GM21526 (cell line): ENCODE measurements at regions not wholly inside any gene's neighbourhood (a gene's known extent, or its start where the extent isn't known, plus 50 kb on each side); places are given as distances from the start of the nearest gene placed in this dataset.
"Not testable (repeated sequence)": the region's sequence is repeated elsewhere in the genome, so short reads cannot be mapped to it uniquely, and the experiment has no call there.

ENCODE experiments used
- ATAC-seq: cut with Tn5 transposase; IDR thresholded peaks from one replicate; pipeline ENCODE4 v1.9.1; 2021; ENCODE audit warnings: moderate library complexity; ENCODE audit not compliant: unreplicated experiment, low FRiP score

- no peak for ATAC-seq
These were observed 460.8 kb upstream of the CFAP20DC start for GRCh38 chr3:59510576-59510975.

DNA sequence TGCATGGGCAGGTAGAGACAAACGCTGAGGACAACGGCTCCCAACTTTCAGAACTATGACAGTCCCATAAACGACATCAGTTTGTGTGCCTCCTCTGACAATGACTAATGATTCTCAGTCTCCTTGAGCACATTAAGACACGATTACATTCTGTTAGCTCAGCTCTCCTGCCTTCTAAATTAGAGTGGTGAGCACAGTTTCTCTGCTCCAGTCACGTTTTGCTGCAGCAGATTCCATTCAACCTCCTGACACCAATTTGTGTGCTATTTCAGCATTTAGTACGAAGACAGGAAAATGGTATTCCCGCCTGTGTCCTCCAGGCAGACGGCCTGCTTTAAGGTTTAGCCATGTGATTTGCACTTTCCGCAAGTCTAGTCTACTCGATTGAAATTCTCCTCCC is 458.4 kb upstream of the CFAP20DC start:
- no peak for ATAC-seq

GRCh38 chr3:59506191-59506590 is 456.4 kb upstream of the CFAP20DC start:
- no peak for ATAC-seq

DNA sequence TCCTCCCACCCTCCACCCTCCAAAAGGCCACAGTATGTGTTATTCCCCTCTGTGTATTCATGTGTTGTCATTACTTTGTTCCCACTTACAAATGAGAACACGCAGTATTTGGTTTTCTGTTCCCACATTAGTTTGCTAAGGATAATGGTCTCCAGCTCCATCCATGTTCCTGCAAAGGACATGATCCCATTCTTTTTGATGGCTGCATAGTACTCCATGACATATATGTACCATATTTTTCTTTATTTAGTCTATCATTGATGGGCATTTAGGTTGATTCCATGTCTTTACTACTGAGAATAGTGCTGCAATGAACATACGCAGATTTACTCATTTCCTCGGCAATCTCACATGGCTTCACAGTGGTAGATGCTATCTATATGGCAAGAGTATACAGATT is 453.6 kb upstream of the CFAP20DC start:
- no peak for ATAC-seq

- no peak for ATAC-seq
These were observed 453.0 kb upstream of the CFAP20DC start for GRCh38 chr3:59502806-59503205.

- ATAC-seq: no peak
These were observed 450.1 kb upstream of the CFAP20DC start for GRCh38 chr3:59499954-59500353.

DNA sequence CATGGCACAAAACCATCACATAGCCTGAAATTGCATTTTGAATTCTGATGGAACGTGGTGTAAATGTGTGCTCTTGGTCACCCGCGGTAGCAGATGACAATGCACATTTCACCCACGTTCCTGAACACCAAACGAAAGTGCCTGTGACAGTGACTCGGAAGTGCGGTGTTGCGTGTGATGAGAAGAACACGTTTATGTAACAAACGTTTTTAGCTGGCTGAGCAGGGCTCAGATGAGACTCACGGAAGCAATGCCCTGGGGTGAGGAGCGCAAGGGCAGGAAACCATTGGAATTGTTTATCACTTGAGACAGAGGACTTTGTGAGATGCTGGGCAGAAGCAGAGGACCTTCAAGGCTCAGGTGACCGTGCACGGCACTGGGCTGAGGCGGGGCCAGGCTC is 449.2 kb upstream of the CFAP20DC start:
- no peak for ATAC-seq

- no peak for ATAC-seq
These were observed 446.4 kb upstream of the CFAP20DC start for GRCh38 chr3:59496250-59496649.

GRCh38 chr3:59494969-59495368 is 445.1 kb upstream of the CFAP20DC start:
- ATAC-seq: not testable (repeated sequence)

DNA sequence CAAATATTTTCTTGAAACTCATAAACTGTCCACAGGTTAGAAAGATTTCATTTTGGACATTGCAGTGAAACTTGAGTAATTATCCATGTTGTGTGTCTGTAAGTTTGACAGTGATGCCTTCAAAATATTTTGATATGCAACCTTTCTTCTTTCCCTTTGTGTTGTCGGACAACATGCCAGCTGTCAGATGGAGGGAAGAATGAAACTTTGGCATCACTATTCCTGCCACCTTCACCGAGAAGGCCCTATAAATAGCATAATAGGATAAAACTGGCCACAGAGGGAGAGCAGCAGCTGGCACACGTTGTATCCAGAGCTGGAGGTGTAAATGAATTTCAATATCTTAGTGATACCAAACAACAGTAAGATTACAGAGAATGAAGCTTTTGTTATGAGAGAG is 436.7 kb upstream of the CFAP20DC start:
- ATAC-seq: no peak

GRCh38 chr3:59483191-59483590 is 433.4 kb upstream of the CFAP20DC start:
- no peak for ATAC-seq

DNA sequence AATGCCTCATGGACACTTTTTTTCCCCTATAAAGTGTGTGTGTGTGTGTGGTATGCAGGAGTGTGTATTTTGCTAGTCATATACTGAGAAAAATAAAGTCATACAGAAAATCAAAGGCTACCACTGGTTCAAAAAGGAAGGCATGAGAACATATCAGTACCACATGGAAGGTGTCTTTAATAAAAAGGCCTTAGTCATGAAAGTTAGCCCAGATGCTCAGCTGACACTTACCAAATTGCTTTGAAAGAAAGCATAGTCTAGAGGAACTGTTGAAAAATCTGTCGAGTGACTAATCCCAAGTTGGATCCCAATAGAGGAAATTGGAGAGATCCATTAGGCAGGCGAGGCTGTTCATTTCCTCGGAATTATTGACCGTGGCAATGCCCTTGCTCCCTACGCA is 432.9 kb upstream of the CFAP20DC start:
- no peak for ATAC-seq

DNA sequence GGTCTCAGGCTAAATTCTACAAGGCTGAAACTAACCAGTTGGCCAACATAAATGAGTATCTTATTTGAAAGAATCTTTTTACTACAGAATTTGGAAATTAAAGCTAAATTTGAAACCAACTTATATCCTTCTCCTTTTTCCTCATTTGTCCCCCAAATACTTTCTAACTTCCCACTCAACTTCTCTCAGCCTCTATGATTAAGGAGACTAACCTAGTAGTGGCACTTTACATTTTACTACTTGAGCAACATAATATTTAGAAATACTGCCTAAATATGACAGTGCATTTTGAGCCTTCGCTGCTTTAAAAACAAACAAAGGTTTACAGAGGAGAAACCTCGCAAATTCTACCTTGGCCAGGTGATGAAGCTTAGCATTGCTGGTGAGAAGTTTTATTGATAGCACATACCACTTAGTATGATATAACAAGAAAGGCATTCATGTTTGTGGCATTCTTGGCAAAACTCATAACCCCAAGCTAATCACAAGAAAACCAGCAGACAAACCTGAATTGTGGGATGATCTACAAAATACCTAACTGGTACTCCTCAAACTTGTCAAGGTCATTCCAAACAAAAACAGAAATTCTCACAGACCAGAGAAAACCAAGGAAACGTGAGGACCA is 432.1 kb upstream of the CFAP20DC start:
- ATAC-seq: no peak

- no peak for ATAC-seq
These were observed 430.7 kb upstream of the CFAP20DC start for GRCh38 chr3:59480486-59480995.

DNA sequence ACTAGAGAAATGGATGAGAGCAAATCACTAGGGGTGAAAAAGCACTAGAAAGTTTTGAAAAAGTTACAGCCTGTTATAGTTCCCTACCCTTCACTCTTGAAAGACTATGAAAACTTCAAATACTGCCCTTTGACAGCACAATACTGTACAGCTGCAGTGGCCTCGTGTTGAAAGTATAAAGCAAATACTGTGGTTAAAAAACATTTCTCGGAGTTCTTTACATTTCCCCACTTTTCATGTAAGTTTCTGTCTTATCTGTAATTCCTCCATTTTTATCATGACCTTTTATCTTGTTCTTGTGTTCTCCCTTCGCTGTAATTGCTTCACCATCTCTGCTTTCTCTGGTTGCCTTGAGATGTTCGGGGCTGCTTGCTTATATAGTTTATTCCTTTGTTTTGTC is 423.8 kb upstream of the CFAP20DC start:
- no peak for ATAC-seq

DNA sequence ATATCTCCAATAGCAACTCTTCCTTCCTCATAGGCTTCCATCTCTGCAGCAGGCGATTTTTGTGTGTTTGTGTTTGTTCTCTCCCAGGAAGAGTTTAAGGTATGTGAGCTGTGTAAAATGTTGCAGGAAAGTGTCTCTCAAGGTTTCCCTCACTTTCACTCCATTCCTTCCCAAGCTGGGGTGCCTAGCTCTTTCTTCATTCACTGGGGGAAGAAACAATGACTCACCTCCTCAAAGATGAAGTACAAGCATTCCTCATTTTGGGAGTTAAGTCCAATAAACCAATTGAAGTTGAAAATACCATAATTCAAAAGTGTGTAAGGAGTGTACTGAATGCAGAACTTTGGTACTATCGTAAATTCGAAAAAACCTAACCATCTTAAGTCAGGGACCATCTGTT is 422.7 kb upstream of the CFAP20DC start:
- ATAC-seq: no peak

DNA sequence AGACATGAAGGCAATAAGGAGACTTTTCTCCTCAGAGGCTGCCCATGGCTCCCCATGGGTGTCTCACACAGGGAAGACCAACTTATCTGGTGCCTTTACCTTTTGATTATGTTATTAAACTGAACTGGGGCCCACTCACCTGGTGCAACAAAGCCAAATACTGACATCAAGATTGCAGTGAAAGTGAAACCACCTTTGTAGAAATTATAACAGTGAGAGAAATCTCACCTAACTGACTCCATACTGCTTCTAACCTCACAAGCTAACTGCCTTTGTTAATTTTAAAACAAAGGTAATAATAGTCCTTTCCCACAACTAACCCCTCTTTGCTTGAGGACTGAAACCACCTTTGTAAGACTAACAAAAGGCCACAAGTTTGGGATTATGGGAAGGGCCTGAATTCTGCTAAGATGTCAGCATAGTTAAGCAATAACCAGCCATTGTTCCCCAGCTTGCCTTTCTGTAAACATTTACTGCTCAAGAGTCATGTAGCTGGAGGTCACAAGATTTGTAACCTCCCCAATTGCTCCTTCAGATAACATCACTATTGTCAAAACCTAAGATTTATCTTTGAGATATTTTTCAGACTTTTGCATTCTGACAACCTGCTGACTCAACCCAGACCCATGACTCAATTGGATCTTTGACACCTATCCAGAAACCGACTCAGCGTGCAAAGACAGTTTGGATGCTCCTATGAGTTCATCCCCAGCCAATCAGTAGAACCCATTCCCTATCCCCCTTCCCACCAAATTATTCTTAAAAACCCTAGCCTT is 420.3 kb upstream of the CFAP20DC start:
- ATAC-seq: no peak

GRCh38 chr3:59467476-59467875 is 417.7 kb upstream of the CFAP20DC start:
- ATAC-seq: no peak

DNA sequence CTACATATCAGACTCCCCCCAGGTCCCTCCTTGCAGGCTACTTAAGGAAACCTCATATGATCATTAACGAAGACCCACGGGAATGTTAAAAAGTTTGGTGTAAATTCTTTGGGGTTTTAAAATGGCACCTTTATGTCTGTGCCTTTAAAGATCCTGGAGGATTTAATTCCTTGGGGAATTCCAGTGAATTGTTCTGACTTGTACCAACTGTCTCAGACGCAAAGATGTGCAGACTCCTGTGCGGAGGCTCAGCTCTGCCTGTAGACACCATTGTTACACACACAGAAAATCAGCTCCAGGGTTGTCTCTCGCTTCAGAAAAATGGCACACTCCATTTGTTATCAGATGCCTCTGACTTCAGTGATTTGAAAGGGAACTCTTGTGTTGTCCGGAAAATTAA is 414.4 kb upstream of the CFAP20DC start:
- ATAC-seq: no peak

GRCh38 chr3:59463253-59463652 is 413.4 kb upstream of the CFAP20DC start:
- ATAC-seq: no peak

DNA sequence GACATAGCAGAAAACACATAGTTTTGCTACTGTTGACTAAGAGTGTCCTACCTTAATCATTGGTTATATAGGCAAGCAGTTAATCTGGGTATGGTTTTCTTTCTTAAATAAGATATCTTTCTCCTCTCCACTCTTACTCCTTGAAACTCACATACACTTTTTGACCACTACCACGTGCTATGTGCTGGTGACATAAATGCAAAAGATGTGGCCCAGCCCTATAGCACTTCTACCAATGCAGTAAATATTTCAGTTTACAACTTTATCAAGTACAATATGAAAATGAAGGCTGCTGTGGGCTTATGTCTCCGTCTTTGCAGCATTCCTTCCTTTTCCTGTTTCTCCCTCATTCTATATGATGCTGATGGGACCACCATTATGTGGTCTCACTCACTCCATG is 410.2 kb upstream of the CFAP20DC start:
- ATAC-seq: no peak

DNA sequence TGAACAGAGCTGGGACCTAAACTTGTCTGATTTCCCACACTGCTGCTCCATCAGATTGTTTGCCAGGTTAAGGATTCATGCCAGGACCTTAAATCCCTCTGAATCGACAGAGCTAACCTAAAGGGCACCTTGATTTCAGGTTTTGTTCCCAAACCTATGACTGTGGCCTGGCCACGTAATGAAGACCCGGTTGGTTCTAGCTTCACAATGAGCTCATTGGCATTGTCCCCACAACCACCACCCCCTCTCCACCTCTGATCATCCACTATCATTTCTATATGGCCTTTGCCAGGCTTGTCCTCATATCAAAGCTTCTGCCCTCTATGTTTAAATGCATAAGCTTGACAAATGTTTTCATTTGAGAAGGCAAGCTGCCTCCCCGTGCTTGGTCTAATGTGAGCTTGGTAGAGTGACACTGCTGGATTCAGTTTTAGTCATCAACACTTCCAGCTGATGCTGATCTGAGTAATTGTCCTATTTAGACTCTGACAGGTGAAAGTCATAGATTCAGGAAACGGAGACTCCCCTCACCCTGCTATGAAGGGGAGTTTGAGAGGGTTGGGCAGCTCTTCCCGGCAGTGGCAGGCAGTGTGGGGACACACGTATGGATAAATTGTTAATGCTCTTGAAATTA is 407.1 kb upstream of the CFAP20DC start:
- ATAC-seq: peak; percentile 95
